ENCODE measurements at regions not wholly inside any gene's neighbourhood (a gene's known extent, or its start where the extent isn't known, plus 50 kb on each side); places are given as distances from the start of the nearest gene placed in this dataset.

DNA sequence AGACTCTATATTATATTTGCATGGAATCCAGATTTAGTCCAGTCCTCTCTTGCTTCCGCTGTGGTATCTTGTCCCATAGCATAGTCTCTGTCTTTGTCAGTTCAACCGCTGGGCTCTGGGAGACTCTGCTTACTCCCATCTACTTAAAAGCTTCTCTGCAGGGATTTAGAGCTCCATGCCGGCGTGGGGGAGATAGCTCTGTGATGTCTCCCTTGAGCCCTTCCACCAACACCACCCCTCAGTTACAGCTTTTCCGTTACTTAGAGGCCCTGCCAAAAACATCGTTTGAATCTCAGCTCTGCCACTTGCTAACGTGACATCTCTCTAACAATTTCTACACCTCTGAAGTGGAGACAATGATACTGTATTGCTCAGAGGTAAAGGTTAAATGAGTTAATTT lies 306.1 kb upstream of the ZNF608 start:
- no peaks in the 10 kb centered on the region for H3K27me3 ChIP-seq (ENCODE audit: control insufficient read depth in 2 of 2, insufficient read depth in 2 of 2, low read length in 2 of 2)
- ChIA-PET CTCF (no interaction called here), POLR2A (no interaction called here)
- no peaks in the 10 kb centered on the region for H3K79me2 ChIP-seq (ENCODE audit: control insufficient read depth, insufficient read depth, low read length)
- H3K36me3 ChIP-seq (ENCODE audit: control insufficient read depth in 2 of 2, extremely low read depth in 1 of 2, insufficient read depth in 2 of 2, low read length in 2 of 2) = no peaks in the 10 kb centered on the region
- no peaks in the 10 kb centered on the region for H3K9me3 ChIP-seq (replicated peaks; ENCODE audit: control insufficient read depth, insufficient read depth, low read length)
- no peak overlapping the region for H3K4me2 ChIP-seq (ENCODE audit: insufficient read depth, low read length)
- H3K9me1 ChIP-seq (replicated peaks; ENCODE audit: control insufficient read depth, extremely low read depth, insufficient read depth, low read length) = no peaks in the 10 kb centered on the region
- FAIRE-seq (no peak), DNase-seq (ENCODE audit: low read depth, low spot score) (no peak)
- no peak overlapping the region for H2AFZ ChIP-seq (ENCODE audit: low read depth, low read length)
- no TSS peak for BruUV-seq (replicated peaks)
- H3K4me1 ChIP-seq (ENCODE audit: control insufficient read depth, extremely low read depth, insufficient read depth, low read length) = no peaks in the 10 kb centered on the region
- no peaks in the 10 kb centered on the region for H4K20me1 ChIP-seq (replicated peaks; ENCODE audit: control insufficient read depth, extremely low read depth, insufficient read depth, low read length)
- dilution Hi-C loops (cut with MboI; ENCODE audit: extremely low pct_ligation_motif_present, low sequenced_read_pairs) (no loop called here), intact Hi-C loops (cut with micrococcal nuclease) (no loop called here)
- TF ChIP-seq, protein P1, sequence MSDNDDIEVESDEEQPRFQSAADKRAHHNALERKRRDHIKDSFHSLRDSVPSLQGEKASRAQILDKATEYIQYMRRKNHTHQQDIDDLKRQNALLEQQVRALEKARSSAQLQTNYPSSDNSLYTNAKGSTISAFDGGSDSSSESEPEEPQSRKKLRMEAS (IDR thresholded peaks at IDR 0.05; ENCODE audit: insufficient read depth, insufficient read length) = no peak
- TF ChIP-seq JUN (IDR thresholded peaks at IDR 0.05; ENCODE audit: borderline replicate concordance, insufficient read depth, insufficient read length, low read depth) (no peak), FOS (IDR thresholded peaks at IDR 0.05; ENCODE audit: borderline replicate concordance, insufficient read depth, low read length) (no peak)
- H3K9ac ChIP-seq (replicated peaks; ENCODE audit: extremely low read depth, insufficient read depth, low read length) = no peak overlapping the region
- no peak overlapping the region for H3K4me3 ChIP-seq (replicated peaks in 1 of 3; ENCODE audit: insufficient read depth in 1 of 3, low read depth in 1 of 3, low read length in 3 of 3)
- H3K27ac ChIP-seq (ENCODE audit: insufficient read depth, low read depth, low read length) = no peak overlapping the region

DNA sequence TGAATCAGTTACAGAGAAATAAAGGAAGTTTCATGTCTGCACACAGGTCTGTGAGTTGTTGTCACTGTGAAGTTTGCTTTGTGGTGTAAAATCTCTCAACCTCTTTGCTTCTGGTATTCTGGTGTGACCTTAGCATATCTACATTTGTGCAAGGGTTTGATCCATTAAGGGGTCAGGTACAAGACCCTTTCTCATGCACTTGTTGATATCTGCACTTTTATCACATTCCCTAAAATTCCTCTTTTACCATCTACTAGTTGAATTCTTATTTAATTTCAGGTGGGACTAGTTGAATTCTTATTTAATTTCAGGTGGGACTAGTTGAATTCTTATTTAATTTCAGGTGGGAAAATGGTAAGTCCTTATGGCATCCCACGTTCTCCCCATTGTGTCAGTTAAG lies 306.7 kb upstream of the ZNF608 start:
- no peak overlapping the region for H3K27ac ChIP-seq (ENCODE audit: insufficient read depth, low read depth, low read length)
- no peaks in the 10 kb centered on the region for H4K20me1 ChIP-seq (replicated peaks; ENCODE audit: control insufficient read depth, extremely low read depth, insufficient read depth, low read length)
- ChIA-PET POLR2A (no interaction called here), CTCF (no interaction called here)
- H3K36me3 ChIP-seq (ENCODE audit: control insufficient read depth in 2 of 2, extremely low read depth in 1 of 2, insufficient read depth in 2 of 2, low read length in 2 of 2) = no peaks in the 10 kb centered on the region
- H3K9me3 ChIP-seq (replicated peaks; ENCODE audit: control insufficient read depth, insufficient read depth, low read length) = no peaks in the 10 kb centered on the region
- H3K79me2 ChIP-seq (ENCODE audit: control insufficient read depth, insufficient read depth, low read length) = no peaks in the 10 kb centered on the region
- H3K9me1 ChIP-seq (replicated peaks; ENCODE audit: control insufficient read depth, extremely low read depth, insufficient read depth, low read length) = no peaks in the 10 kb centered on the region
- H3K4me3 ChIP-seq (replicated peaks in 1 of 3; ENCODE audit: insufficient read depth in 1 of 3, low read depth in 1 of 3, low read length in 3 of 3) = no peak overlapping the region
- FAIRE-seq (no peak), DNase-seq (ENCODE audit: low read depth, low spot score) (no peak)
- TF ChIP-seq, protein P1 (IDR thresholded peaks at IDR 0.05; ENCODE audit: insufficient read depth, insufficient read length) = no peak
- TF ChIP-seq GATA2 (IDR thresholded peaks at IDR 0.05; ENCODE audit: insufficient read depth, insufficient read length, low read depth, low read length) (no peak), MYC (IDR thresholded peaks at IDR 0.05; ENCODE audit: low read depth, low read length) (no peak), POLR2A (IDR thresholded peaks at IDR 0.05; ENCODE audit: low read depth, low read length) (no peak), POLR2AphosphoS5 (IDR thresholded peaks at IDR 0.05; ENCODE audit: insufficient read depth, low read depth, low read length) (no peak), FOS (IDR thresholded peaks at IDR 0.05; ENCODE audit: borderline replicate concordance, insufficient read depth, low read length) (no peak), JUN (IDR thresholded peaks at IDR 0.05; ENCODE audit: borderline replicate concordance, insufficient read depth, insufficient read length, low read depth) (no peak), EZH2 (IDR thresholded peaks at IDR 0.05; ENCODE audit: borderline replicate concordance, low read depth, low read length, severe bottlenecking) (no peak)
- TF ChIP-seq, protein P2, sequence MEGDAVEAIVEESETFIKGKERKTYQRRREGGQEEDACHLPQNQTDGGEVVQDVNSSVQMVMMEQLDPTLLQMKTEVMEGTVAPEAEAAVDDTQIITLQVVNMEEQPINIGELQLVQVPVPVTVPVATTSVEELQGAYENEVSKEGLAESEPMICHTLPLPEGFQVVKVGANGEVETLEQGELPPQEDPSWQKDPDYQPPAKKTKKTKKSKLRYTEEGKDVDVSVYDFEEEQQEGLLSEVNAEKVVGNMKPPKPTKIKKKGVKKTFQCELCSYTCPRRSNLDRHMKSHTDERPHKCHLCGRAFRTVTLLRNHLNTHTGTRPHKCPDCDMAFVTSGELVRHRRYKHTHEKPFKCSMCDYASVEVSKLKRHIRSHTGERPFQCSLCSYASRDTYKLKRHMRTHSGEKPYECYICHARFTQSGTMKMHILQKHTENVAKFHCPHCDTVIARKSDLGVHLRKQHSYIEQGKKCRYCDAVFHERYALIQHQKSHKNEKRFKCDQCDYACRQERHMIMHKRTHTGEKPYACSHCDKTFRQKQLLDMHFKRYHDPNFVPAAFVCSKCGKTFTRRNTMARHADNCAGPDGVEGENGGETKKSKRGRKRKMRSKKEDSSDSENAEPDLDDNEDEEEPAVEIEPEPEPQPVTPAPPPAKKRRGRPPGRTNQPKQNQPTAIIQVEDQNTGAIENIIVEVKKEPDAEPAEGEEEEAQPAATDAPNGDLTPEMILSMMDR (IDR thresholded peaks at IDR 0.05; ENCODE audit: extremely low read depth in 1 of 2, insufficient read depth in 1 of 2, low read depth in 1 of 2, low read length in 2 of 2) = no peak
- intact Hi-C loops (cut with micrococcal nuclease) (no loop called here), dilution Hi-C loops (cut with MboI; ENCODE audit: extremely low pct_ligation_motif_present, low sequenced_read_pairs) (no loop called here)
- no peak overlapping the region for H3K4me2 ChIP-seq (ENCODE audit: insufficient read depth, low read length)
- no peak overlapping the region for H3K9ac ChIP-seq (replicated peaks; ENCODE audit: extremely low read depth, insufficient read depth, low read length)
- H3K27me3 ChIP-seq (ENCODE audit: control insufficient read depth in 2 of 2, insufficient read depth in 2 of 2, low read length in 2 of 2) = no peaks in the 10 kb centered on the region
- peaks cover 6% of the 10 kb centered on the region for H3K4me1 ChIP-seq (ENCODE audit: control insufficient read depth, extremely low read depth, insufficient read depth, low read length)
- BruUV-seq (replicated peaks) = no TSS peak
- H2AFZ ChIP-seq (ENCODE audit: low read depth, low read length) = no peak overlapping the region

Measured in endothelial cell of umbilical vein (primary cell).